HG03457 (cell line): ENCODE measurements at regions not wholly inside any gene's neighbourhood (a gene's known extent, or its start where the extent isn't known, plus 50 kb on each side); places are given as distances from the start of the nearest gene placed in this dataset.
"Not testable (repeated sequence)": the region's sequence is repeated elsewhere in the genome, so short reads cannot be mapped to it uniquely, and the experiment has no call there.

Experiments
- ATAC-seq: cut with Tn5 transposase; IDR thresholded peaks from one replicate; pipeline ENCODE4 v1.9.1; 2021; ENCODE audit warnings: moderate number of reproducible peaks; ENCODE audit not compliant: unreplicated experiment

- ATAC-seq: no peak
Observed at GRCh38 chr5:118311103-118311819, 677.1 kb downstream of the DTWD2 start.

GRCh38 chr5:118310401-118310800, 677.9 kb downstream of the DTWD2 start:
- ATAC-seq: no peak

GRCh38 chr5:118303296-118303695, 685.1 kb downstream of the DTWD2 start:
- no peak for ATAC-seq

GRCh38 chr5:118302786-118303185, 685.6 kb downstream of the DTWD2 start:
- no peak for ATAC-seq

- ATAC-seq: no peak
Observed at GRCh38 chr5:118301696-118302095, 686.7 kb downstream of the DTWD2 start.

- no peak for ATAC-seq
Observed at GRCh38 chr5:118295045-118295444, 693.3 kb downstream of the DTWD2 start.

GRCh38 chr5:118293378-118293777, 695.0 kb downstream of the DTWD2 start:
- ATAC-seq: no peak

- ATAC-seq: no peak
Observed at GRCh38 chr5:118290204-118290603, 698.1 kb downstream of the DTWD2 start.

- ATAC-seq: not testable (repeated sequence)
Observed at GRCh38 chr5:118284230-118284629, 704.1 kb downstream of the DTWD2 start.

- not testable (repeated sequence) for ATAC-seq
Observed at GRCh38 chr5:118282480-118283038, 705.8 kb downstream of the DTWD2 start.

GRCh38 chr5:118279540-118280294, 708.6 kb downstream of the DTWD2 start:
- no peak for ATAC-seq

- ATAC-seq: no peak
Observed at GRCh38 chr5:118270526-118270925, 717.8 kb downstream of the DTWD2 start.

GRCh38 chr5:118258223-118258622, 730.1 kb downstream of the DTWD2 start:
- ATAC-seq: no peak

- ATAC-seq: no peak
Observed at GRCh38 chr5:118257066-118257465, 731.3 kb downstream of the DTWD2 start.

GRCh38 chr5:118253225-118254061, 734.9 kb downstream of the DTWD2 start:
- ATAC-seq: no peak

- no peak for ATAC-seq
Observed at GRCh38 chr5:118249386-118249785, 739.0 kb downstream of the DTWD2 start.

GRCh38 chr5:118247458-118247857, 740.9 kb downstream of the DTWD2 start:
- ATAC-seq: no peak

GRCh38 chr5:118243613-118244012, 744.7 kb downstream of the DTWD2 start:
- ATAC-seq: no peak

GRCh38 chr5:118243068-118243467, 745.3 kb downstream of the DTWD2 start:
- ATAC-seq: no peak

- no peak for ATAC-seq
Observed at GRCh38 chr5:118236108-118236849, 752.1 kb downstream of the DTWD2 start.
